HG03457 (cell line): ENCODE measurements at regions not wholly inside any gene's neighbourhood (a gene's known extent, or its start where the extent isn't known, plus 50 kb on each side); places are given as distances from the start of the nearest gene placed in this dataset.

Source experiments
- ATAC-seq: cut with Tn5 transposase; IDR thresholded peaks from one replicate; pipeline ENCODE4 v1.9.1; 2021; ENCODE audit warnings: moderate number of reproducible peaks; ENCODE audit not compliant: unreplicated experiment

- no peak for ATAC-seq
Observed at GRCh38 chr9:107161338-107161737, 121.7 kb upstream of the RAD23B start.

GRCh38 chr9:107163370-107163769 is 119.7 kb upstream of the RAD23B start:
- ATAC-seq = no peak

GRCh38 chr9:107169796-107170195 is 113.3 kb upstream of the RAD23B start:
- no peak for ATAC-seq

- no peak for ATAC-seq
Observed at GRCh38 chr9:107170801-107171200, 112.3 kb upstream of the RAD23B start.

GRCh38 chr9:107172160-107172978 is 110.7 kb upstream of the RAD23B start:
- peak; percentile 68 for ATAC-seq

GRCh38 chr9:107172979-107173347 is 110.1 kb upstream of the RAD23B start:
- no peak for ATAC-seq

- no peak for ATAC-seq
Observed at GRCh38 chr9:107173422-107174180, 109.5 kb upstream of the RAD23B start.

- ATAC-seq = no peak
Observed at GRCh38 chr9:107174441-107174840, 108.6 kb upstream of the RAD23B start.

GRCh38 chr9:107175041-107175440 is 108.0 kb upstream of the RAD23B start:
- ATAC-seq = no peak

GRCh38 chr9:107175816-107176435 is 107.2 kb upstream of the RAD23B start:
- ATAC-seq = no peak

- ATAC-seq = no peak
Observed at GRCh38 chr9:107176436-107177151, 106.5 kb upstream of the RAD23B start.

GRCh38 chr9:107177243-107177839 is 105.7 kb upstream of the RAD23B start:
- no peak for ATAC-seq

- no peak for ATAC-seq
Observed at GRCh38 chr9:107177857-107178256, 105.2 kb upstream of the RAD23B start.

- ATAC-seq = no peak
Observed at GRCh38 chr9:107178293-107178692, 104.8 kb upstream of the RAD23B start.

- no peak for ATAC-seq
Observed at GRCh38 chr9:107180206-107180605, 102.9 kb upstream of the RAD23B start.

GRCh38 chr9:107183176-107183575 is 99.9 kb upstream of the RAD23B start:
- ATAC-seq = no peak

- no peak for ATAC-seq
Observed at GRCh38 chr9:107188376-107188775, 94.7 kb upstream of the RAD23B start.

- no peak for ATAC-seq
Observed at GRCh38 chr9:107190061-107190935, 92.8 kb upstream of the RAD23B start.

- no peak for ATAC-seq
Observed at GRCh38 chr9:107190936-107191290, 92.2 kb upstream of the RAD23B start.

- no peak for ATAC-seq
Observed at GRCh38 chr9:107193251-107193650, 89.8 kb upstream of the RAD23B start.
